H9 (cell line): ENCODE measurements at regions not wholly inside any gene's neighbourhood (a gene's known extent, or its start where the extent isn't known, plus 50 kb on each side); places are given as distances from the start of the nearest gene placed in this dataset.
A peak's percentile ranks its signal among the peaks of the same experiment; 100 is the strongest.

Experiments used
- DNase-seq: peaks from one replicate; pipeline ENCODE4 v3.0.0-alpha.2; 2017
- H2AFZ ChIP-seq: one replicate; pipeline ENCODE4 v1.6.1; 2013; ENCODE audit warnings: mild to moderate bottlenecking, low read length, control low read depth, moderate library complexity
- H2AK5ac ChIP-seq: 2 replicates; pipeline ENCODE4 v1.6.1; 2013; ENCODE audit warnings: low read length, control low read depth, mixed read lengths; ENCODE audit not compliant: insufficient read length
- H2BK120ac ChIP-seq: one replicate; pipeline ENCODE4 v1.6.1; 2013; ENCODE audit warnings: low read depth, mild to moderate bottlenecking, low read length, control low read depth, inconsistent platforms; ENCODE audit not compliant: poor library complexity, severe bottlenecking
- H2BK12ac ChIP-seq: 2 replicates; pipeline ENCODE4 v1.6.1; 2013; ENCODE audit warnings: low read length, control low read depth, mixed read lengths, low read depth; ENCODE audit not compliant: insufficient read length
- H2BK15ac ChIP-seq: 2 replicates; pipeline ENCODE4 v1.6.1; 2013; ENCODE audit warnings: low read depth, low read length, control low read depth
- H2BK20ac ChIP-seq: one replicate; pipeline ENCODE4 v1.6.1; 2013; ENCODE audit warnings: low read depth, mild to moderate bottlenecking, low read length, control low read depth, inconsistent platforms; ENCODE audit not compliant: poor library complexity, severe bottlenecking
- H2BK5ac ChIP-seq: 2 replicates; pipeline ENCODE4 v1.6.1; 2013; ENCODE audit warnings: low read length, control low read depth, mixed read lengths; ENCODE audit not compliant: insufficient read length
- H3K14ac ChIP-seq: 2 replicates; pipeline ENCODE4 v1.6.1; 2013; ENCODE audit warnings: low read length, control low read depth; ENCODE audit not compliant: insufficient read depth
- H3K18ac ChIP-seq: 2 replicates; pipeline ENCODE4 v1.6.1; 2013; ENCODE audit warnings: low read depth, mild to moderate bottlenecking, mixed read lengths, low read length, control low read depth; ENCODE audit not compliant: insufficient read length
- H3K23ac ChIP-seq: 2 replicates; pipeline ENCODE4 v1.6.1; 2013; ENCODE audit warnings: low read length, control low read depth, mixed read lengths, low read depth; ENCODE audit not compliant: insufficient read length
- H3K23me2 ChIP-seq: 2 replicates; pipeline ENCODE4 v1.6.1; 2013; ENCODE audit warnings: low read depth, mild to moderate bottlenecking, mixed read lengths, low read length, control low read depth; ENCODE audit not compliant: insufficient read length, poor library complexity, severe bottlenecking
- H3K27ac ChIP-seq: 2 replicates; pipeline ENCODE4 v1.5.1; 2013; ENCODE audit warnings: low read length, control low read depth, mixed read lengths, low read depth; ENCODE audit not compliant: insufficient read length
- H3K27me3 ChIP-seq: 2 replicates; pipeline ENCODE4 v1.6.1; 2013; ENCODE audit warnings: low read length, control low read depth, inconsistent platforms; ENCODE audit not compliant: insufficient read depth
- H3K4ac ChIP-seq: 2 replicates; pipeline ENCODE4 v1.6.1; 2013; ENCODE audit warnings: low read depth, mild to moderate bottlenecking, control low read depth, inconsistent platforms, low read length, moderate library complexity
- H3K4me1 ChIP-seq: 2 replicates; pipeline ENCODE4 v1.6.1; 2013; ENCODE audit warnings: low read length, control low read depth, inconsistent platforms; ENCODE audit not compliant: insufficient read depth
- H3K4me2 ChIP-seq: 2 replicates; pipeline ENCODE4 v1.6.1; 2013; ENCODE audit warnings: low read length, control low read depth, mixed read lengths; ENCODE audit not compliant: insufficient read length, insufficient read depth
- H3K56ac ChIP-seq: 2 replicates; pipeline ENCODE4 v1.6.1; 2013; ENCODE audit warnings: low read depth, mild to moderate bottlenecking, mixed read lengths, low read length, control low read depth; ENCODE audit not compliant: insufficient read length
- H3K79me1 ChIP-seq: 2 replicates; pipeline ENCODE4 v1.6.1; 2013; ENCODE audit warnings: low read depth, mild to moderate bottlenecking, moderate library complexity, low read length, control low read depth, inconsistent platforms; ENCODE audit not compliant: insufficient read depth, poor library complexity, severe bottlenecking
- H3K79me2 ChIP-seq: 2 replicates; pipeline ENCODE4 v1.6.1; 2013; ENCODE audit warnings: low read length, control low read depth, inconsistent platforms; ENCODE audit not compliant: insufficient read depth
- H3K9ac ChIP-seq: 2 replicates; pipeline ENCODE4 v1.6.1; 2013; ENCODE audit warnings: low read length, control low read depth, mixed read lengths; ENCODE audit not compliant: insufficient read length; ENCODE audit errors: extremely low read depth
- H3K9me3 ChIP-seq: one replicate; pipeline ENCODE4 v1.6.1; 2013; ENCODE audit warnings: low read depth, low read length, inconsistent platforms; ENCODE audit not compliant: control insufficient read depth
- H3T11ph ChIP-seq: one replicate; pipeline ENCODE4 v1.6.1; 2013; ENCODE audit warnings: mild to moderate bottlenecking, low read length, control low read depth, inconsistent platforms
- H4K20me1 ChIP-seq: one replicate; pipeline ENCODE4 v1.6.1; 2013; ENCODE audit not compliant: control insufficient read depth, insufficient read length, insufficient read depth
- H4K5ac ChIP-seq: 2 replicates; pipeline ENCODE4 v1.6.1; 2013; ENCODE audit warnings: low read depth, mild to moderate bottlenecking, mixed read lengths, low read length, control low read depth; ENCODE audit not compliant: insufficient read length
- H4K8ac ChIP-seq: replicated peaks from 2 replicates; pipeline ENCODE4 v1.6.1; 2013; ENCODE audit warnings: low read length, control low read depth, mixed read lengths, low read depth; ENCODE audit not compliant: insufficient read length
- H4K91ac ChIP-seq: 2 replicates; pipeline ENCODE4 v1.6.1; 2013; ENCODE audit warnings: low read depth, mild to moderate bottlenecking, moderate library complexity, mixed read lengths, low read length, control low read depth; ENCODE audit not compliant: insufficient read length
- H3K27ac Mint-ChIP-seq, 3 experiments: 2 replicates in 2 of 3; 3 replicates in 1 of 3; pipeline ENCODE4 v1.8.0; 2020 to 2021; ENCODE audit warnings: mixed read lengths in 3 of 3, mild to moderate bottlenecking in 1 of 3, moderate library complexity in 1 of 3
- H3K27me3 Mint-ChIP-seq: 2 replicates; pipeline ENCODE4 v1.8.0; 2021; ENCODE audit warnings: low read depth, mild to moderate bottlenecking, moderate library complexity, mixed read lengths
- H3K36me3 Mint-ChIP-seq, 3 experiments: 2 replicates in 2 of 3; 3 replicates in 1 of 3; pipeline ENCODE4 v1.8.0; 2020 to 2021; ENCODE audit warnings: low read depth in 3 of 3, mixed read lengths in 3 of 3; ENCODE audit not compliant: insufficient read depth in 1 of 3
- H3K4me1 Mint-ChIP-seq, 2 experiments: 2 replicates each; pipeline ENCODE4 v1.8.0; 2020; ENCODE audit warnings: mixed read lengths in 2 of 2
- H3K4me3 Mint-ChIP-seq, 2 experiments: 2 replicates in 1 of 2; 3 replicates in 1 of 2; pipeline ENCODE4 v1.8.0; 2020 to 2021; ENCODE audit warnings: mild to moderate bottlenecking in 2 of 2, mixed read lengths in 2 of 2, moderate library complexity in 1 of 2
- H3K9me3 Mint-ChIP-seq, 2 experiments: 2 replicates in 1 of 2; 3 replicates in 1 of 2; pipeline ENCODE4 v1.8.0; 2020; ENCODE audit warnings: mild to moderate bottlenecking in 2 of 2, mixed read lengths in 2 of 2, moderate library complexity in 1 of 2
- WGBS: extraction: QIAGEN DNeasy Blood & Tissue Kit; methylation state at CpG from one replicate; pipeline ENCODE4 v1.1.7; 2013; ENCODE audit warnings: missing lambda C conversion rate, low lambda C conversion rate, mixed read lengths; ENCODE audit not compliant: insufficient read length; ENCODE audit errors: extremely low coverage; 5-methylcytosine and 5-hydroxymethylcytosine counted together
- TF ChIP-seq, protein P1 (sequence below): fragments of 200-600 bp; sonication (generic); conservative IDR thresholded peaks from 3 replicates; pipeline ENCODE4 v1.8.0; 2021; ENCODE audit warnings: antibody characterized with exemption, mild to moderate bottlenecking

DNA sequence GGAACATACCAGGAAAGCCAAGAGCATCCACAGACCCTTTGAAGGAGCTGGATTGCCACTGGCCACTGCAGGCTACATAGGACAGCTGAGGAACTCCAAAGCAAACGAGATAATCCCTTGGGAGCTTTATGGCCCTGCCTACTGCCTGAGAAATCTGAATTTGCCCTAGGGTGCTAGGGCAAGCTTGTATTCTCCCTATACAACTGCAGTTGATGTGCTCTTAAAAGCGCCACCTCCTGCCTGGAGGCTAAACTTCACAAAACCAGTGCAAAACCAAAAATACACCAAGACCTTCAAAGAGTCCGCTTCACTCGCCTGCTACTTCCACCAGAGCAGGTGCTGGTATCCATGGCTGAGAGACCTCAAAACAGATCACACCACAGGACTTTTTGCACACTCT, 99.6 kb upstream of the KRR1 start:
- no peak overlapping the region for H3K56ac ChIP-seq
- H2AK5ac ChIP-seq: no peak overlapping the region
- H3K23me2 ChIP-seq: no peaks in the 10 kb centered on the region
- no peak overlapping the region for H3K23ac ChIP-seq
- no CpG with 5 or more reads among the region's 4 CpGs for WGBS
- H4K20me1 ChIP-seq: no peaks in the 10 kb centered on the region
- no peak overlapping the region for H2BK5ac ChIP-seq
- DNase-seq: peak; percentile 43
- H2BK20ac ChIP-seq: no peak overlapping the region
- no peaks in the 10 kb centered on the region for H3K27me3 ChIP-seq
- no peak overlapping the region for H4K5ac ChIP-seq
- no peak overlapping the region for H4K8ac ChIP-seq
- no peak overlapping the region for H2BK15ac ChIP-seq
- no peak overlapping the region for H3K27ac Mint-ChIP-seq
- peaks cover 2 to 6% of the 10 kb centered on the region in 2 experiments; a peak in 2 of 4 replicates for H3K4me1 Mint-ChIP-seq
- H2BK12ac ChIP-seq: no peak overlapping the region
- no peaks in the 10 kb centered on the region for H3K4me1 ChIP-seq
- H3K4ac ChIP-seq: no peak overlapping the region
- no peak overlapping the region for H3T11ph ChIP-seq
- H3K79me2 ChIP-seq: no peaks in the 10 kb centered on the region
- no peak overlapping the region for H3K9ac ChIP-seq
- no peak overlapping the region for H3K4me2 ChIP-seq
- no peaks in the 10 kb centered on the region for H3K9me3 ChIP-seq
- TF ChIP-seq, protein P1, sequence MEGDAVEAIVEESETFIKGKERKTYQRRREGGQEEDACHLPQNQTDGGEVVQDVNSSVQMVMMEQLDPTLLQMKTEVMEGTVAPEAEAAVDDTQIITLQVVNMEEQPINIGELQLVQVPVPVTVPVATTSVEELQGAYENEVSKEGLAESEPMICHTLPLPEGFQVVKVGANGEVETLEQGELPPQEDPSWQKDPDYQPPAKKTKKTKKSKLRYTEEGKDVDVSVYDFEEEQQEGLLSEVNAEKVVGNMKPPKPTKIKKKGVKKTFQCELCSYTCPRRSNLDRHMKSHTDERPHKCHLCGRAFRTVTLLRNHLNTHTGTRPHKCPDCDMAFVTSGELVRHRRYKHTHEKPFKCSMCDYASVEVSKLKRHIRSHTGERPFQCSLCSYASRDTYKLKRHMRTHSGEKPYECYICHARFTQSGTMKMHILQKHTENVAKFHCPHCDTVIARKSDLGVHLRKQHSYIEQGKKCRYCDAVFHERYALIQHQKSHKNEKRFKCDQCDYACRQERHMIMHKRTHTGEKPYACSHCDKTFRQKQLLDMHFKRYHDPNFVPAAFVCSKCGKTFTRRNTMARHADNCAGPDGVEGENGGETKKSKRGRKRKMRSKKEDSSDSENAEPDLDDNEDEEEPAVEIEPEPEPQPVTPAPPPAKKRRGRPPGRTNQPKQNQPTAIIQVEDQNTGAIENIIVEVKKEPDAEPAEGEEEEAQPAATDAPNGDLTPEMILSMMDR: peak; percentile 44; the same call in 2 of the 3 replicates
- H2AFZ ChIP-seq: no peak overlapping the region
- no peak overlapping the region for H3K4me3 Mint-ChIP-seq
- no peak overlapping the region for H3K14ac ChIP-seq
- H4K91ac ChIP-seq: no peak overlapping the region
- H3K27ac ChIP-seq: no peak overlapping the region
- H3K27me3 Mint-ChIP-seq: no peaks in the 10 kb centered on the region
- H3K36me3 Mint-ChIP-seq: peaks cover 1 to 19% (median 3%) of the 10 kb centered on the region in 3 experiments; a peak in 3 of 7 replicates
- H3K18ac ChIP-seq: no peak overlapping the region
- no peaks in the 10 kb centered on the region for H3K79me1 ChIP-seq
- H3K9me3 Mint-ChIP-seq: peaks cover 3 to 7% of the 10 kb centered on the region in 2 experiments; a peak in 2 of 5 replicates
- H2BK120ac ChIP-seq: no peak overlapping the region
